Upper lobe of left lung (tissue), 6 donors: ENCODE measurements at regions not wholly inside any gene's neighbourhood (a gene's known extent, or its start where the extent isn't known, plus 50 kb on each side); places are given as distances from the start of the nearest gene placed in this dataset.

Experiments
- ATAC-seq, 2 donors: fragments of 200-7000 bp; cut with Tn5 transposase; one replicate each; pipeline ENCODE4 v1.9.1; 2022; ENCODE audit warnings: mild to moderate bottlenecking in 2 of 2, moderate library complexity in 2 of 2; ENCODE audit not compliant: low FRiP score in 2 of 2
- DNase-seq, 2 donors: peaks; one replicate each; pipeline ENCODE4 v3.0.0-alpha.2; 2019 to 2020
- H3K27ac ChIP-seq, 4 donors: fragments of 200-600 bp; sonication (generic); one replicate each; pipeline ENCODE4 v1.5.1; 2016 to 2019
- H3K27me3 ChIP-seq, 4 donors: fragments of 200-600 bp; sonication (generic); one replicate each; pipeline ENCODE4 v1.5.1; 2017 to 2019
- H3K36me3 ChIP-seq, 4 donors: fragments of 200-600 bp; sonication (generic); one replicate each; pipeline ENCODE4 v1.5.1; 2016 to 2019
- H3K4me1 ChIP-seq, 4 donors: fragments of 200-600 bp; sonication (generic); one replicate each; pipeline ENCODE4 v1.5.1; 2018 to 2019
- H3K4me3 ChIP-seq, 4 donors: fragments of 200-600 bp; sonication (generic); one replicate each; pipeline ENCODE4 v1.5.1; 2017 to 2019; ENCODE audit warnings: mild to moderate bottlenecking in 2 of 4, moderate library complexity in 1 of 4
- H3K9me3 ChIP-seq, 4 donors: fragments of 200-600 bp; sonication (generic); one replicate each; pipeline ENCODE4 v1.5.1; 2018 to 2019
- CTCF ChIP-seq, 6 experiments: fragments of 450-650 bp in 4 of 6; fragments of 200-600 bp in 2 of 6; sonication (generic) in 2 of 6; IDR thresholded peaks; one replicate each; pipeline ENCODE4 v1.5.1; 2016 to 2019; ENCODE audit warnings: antibody characterized with exemption in 6 of 6
- EP300 ChIP-seq, 4 donors: sonication (generic); formaldehyde crosslinking; IDR thresholded peaks; one replicate each; pipeline ENCODE4 v1.5.1; 2017; ENCODE audit warnings: antibody characterized with exemption in 4 of 4, control low read depth in 2 of 4
- POLR2A ChIP-seq, 4 donors: fragments of 450-650 bp; IDR thresholded peaks; one replicate each; pipeline ENCODE4 v1.5.1; 2016 to 2017; ENCODE audit warnings: antibody characterized with exemption in 4 of 4, mild to moderate bottlenecking in 2 of 4
- POLR2AphosphoS5 ChIP-seq, 2 donors: sonication (generic); formaldehyde crosslinking; IDR thresholded peaks; one replicate each; pipeline ENCODE4 v1.5.1; 2017; ENCODE audit warnings: antibody characterized with exemption in 2 of 2
- WGBS, 2 donors: methylation state at CpG; one replicate each; pipeline ENCODE4 v1.1.5; 2017 to 2018; 5-methylcytosine and 5-hydroxymethylcytosine counted together
- donor health status: DM: no; HTN: no; CAD: no; lungs with moderate emphysema.
- donor health status: DM: no; HTN: yes; CAD: no; lungs with severe emphysema.

- H3K4me3 ChIP-seq = no peak overlapping the region
- no peaks in the 10 kb centered on the region for H3K27me3 ChIP-seq
- H3K36me3 ChIP-seq = no peaks in the 10 kb centered on the region
- H3K4me1 ChIP-seq = no peaks in the 10 kb centered on the region
- H3K27ac ChIP-seq = no peak overlapping the region
- WGBS, 2 donors = 66 to 67% methylated on average over 12 of the region's 12 CpGs
- DNase-seq = no peak
- ATAC-seq = no peak
- no peaks in the 10 kb centered on the region for H3K9me3 ChIP-seq
- no peak for TF ChIP-seq POLR2A (IDR thresholded peaks at IDR 0.05)
- no peak for TF ChIP-seq EP300 (IDR thresholded peaks at IDR 0.05)
- no peak for TF ChIP-seq CTCF (IDR thresholded peaks at IDR 0.05)
- no peak for TF ChIP-seq POLR2AphosphoS5 (IDR thresholded peaks at IDR 0.05)
Measured at GRCh38 chr6:84912472-84913322, 148.3 kb upstream of the TBX18 start.

- DNase-seq (no peak), ATAC-seq (no peak)
- Histone ChIP-seq H3K27me3 (no peaks in the 10 kb centered on the region), H3K4me3 (no peak overlapping the region), H3K36me3 (no peaks in the 10 kb centered on the region), H3K9me3 (no peaks in the 10 kb centered on the region), H3K4me1 (no peaks in the 10 kb centered on the region), H3K27ac (no peak overlapping the region)
- 82 to 88% methylated on average over 2 of the region's 2 CpGs for WGBS, 2 donors
- TF ChIP-seq POLR2AphosphoS5 (IDR thresholded peaks at IDR 0.05) = no peak
Measured at GRCh38 chr6:84910906-84911607, 146.7 kb upstream of the TBX18 start.

- ATAC-seq (no peak), DNase-seq (no peak)
- H3K36me3 ChIP-seq = no peaks in the 10 kb centered on the region
- H3K4me1 ChIP-seq = no peaks in the 10 kb centered on the region
- no peak for TF ChIP-seq POLR2A (IDR thresholded peaks at IDR 0.05)
- TF ChIP-seq POLR2AphosphoS5 (IDR thresholded peaks at IDR 0.05) = no peak
- TF ChIP-seq CTCF (IDR thresholded peaks at IDR 0.05) = no peak
- no peak for TF ChIP-seq EP300 (IDR thresholded peaks at IDR 0.05)
- no peaks in the 10 kb centered on the region for H3K9me3 ChIP-seq
- 54 to 63% methylated on average over 3 of the region's 3 CpGs for WGBS, 2 donors
- no peak overlapping the region for H3K27ac ChIP-seq
- no peaks in the 10 kb centered on the region for H3K27me3 ChIP-seq
- H3K4me3 ChIP-seq = no peak overlapping the region
Measured at GRCh38 chr6:84908304-84908904, 144.0 kb upstream of the TBX18 start.

GRCh38 chr6:84906514-84906913 lies 142.1 kb upstream of the TBX18 start:
- Histone ChIP-seq H3K9me3 (no peaks in the 10 kb centered on the region), H3K4me3 (no peak overlapping the region), H3K27me3 (no peaks in the 10 kb centered on the region), H3K27ac (no peak overlapping the region), H3K4me1 (no peaks in the 10 kb centered on the region), H3K36me3 (no peaks in the 10 kb centered on the region)
- TF ChIP-seq POLR2AphosphoS5 (IDR thresholded peaks at IDR 0.05) (no peak), CTCF (IDR thresholded peaks at IDR 0.05) (no peak), POLR2A (IDR thresholded peaks at IDR 0.05) (no peak), EP300 (IDR thresholded peaks at IDR 0.05) (no peak)
- no peak for ATAC-seq
- DNase-seq = no peak
- WGBS, 2 donors = 87 to 92% methylated on average over 3 of the region's 3 CpGs

GRCh38 chr6:84905823-84906222 lies 141.4 kb upstream of the TBX18 start:
- Histone ChIP-seq H3K27me3 (no peaks in the 10 kb centered on the region), H3K4me1 (no peaks in the 10 kb centered on the region), H3K4me3 (no peak overlapping the region), H3K9me3 (no peaks in the 10 kb centered on the region), H3K36me3 (no peaks in the 10 kb centered on the region), H3K27ac (no peak overlapping the region)
- TF ChIP-seq POLR2A (IDR thresholded peaks at IDR 0.05) = no peak
- no peak for TF ChIP-seq POLR2AphosphoS5 (IDR thresholded peaks at IDR 0.05)
- TF ChIP-seq CTCF (IDR thresholded peaks at IDR 0.05) = no peak
- no peak for TF ChIP-seq EP300 (IDR thresholded peaks at IDR 0.05)
- DNase-seq (no peak), ATAC-seq (no peak)
- 18 to 38% methylated on average over 1 of the region's 1 CpG for WGBS, 2 donors
